ENCODE measurements at regions not wholly inside any gene's neighbourhood (a gene's known extent, or its start where the extent isn't known, plus 50 kb on each side); places are given as distances from the start of the nearest gene placed in this dataset.
"Not testable (repeated sequence)": the region's sequence is repeated elsewhere in the genome, so short reads cannot be mapped to it uniquely, and the experiment has no call there.

DNA sequence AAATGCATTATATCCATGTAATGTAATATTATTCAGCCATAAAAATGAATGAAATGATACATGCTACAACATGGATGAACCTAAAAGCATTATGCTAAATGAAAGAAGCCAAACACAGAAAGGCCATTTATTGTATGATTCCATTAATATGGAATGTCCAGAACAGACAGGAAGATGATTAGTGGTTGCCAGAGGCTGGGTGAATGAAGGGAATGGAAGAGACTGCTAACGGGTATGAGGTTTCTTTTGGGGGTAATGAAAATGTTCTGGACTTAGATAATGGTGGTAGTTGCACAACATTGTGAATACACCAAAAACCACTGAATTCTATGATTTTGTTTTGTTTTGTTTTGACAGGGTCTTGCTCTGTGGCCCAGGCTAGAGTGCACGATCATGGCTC is 61.6 kb upstream of the MAP4 start:
- Histone ChIP-seq H3K9me3 (no peaks in the 10 kb centered on the region), H3K27me3 (no peaks in the 10 kb centered on the region), H3K4me3 (no peak overlapping the region), H3K27ac (no peak overlapping the region), H3K4me1 (peaks cover 0 to 38% (median 24%) of the 10 kb centered on the region in 4 donors), H3K36me3 (no peaks in the 10 kb centered on the region)
- intact Hi-C loops (cut with DNase I): no loop called here
- DNase-seq: no peak
- TF ChIP-seq POLR2A (IDR thresholded peaks at IDR 0.05): no peak
- TF ChIP-seq EP300 (IDR thresholded peaks at IDR 0.05): no peak
- TF ChIP-seq, protein P1, sequence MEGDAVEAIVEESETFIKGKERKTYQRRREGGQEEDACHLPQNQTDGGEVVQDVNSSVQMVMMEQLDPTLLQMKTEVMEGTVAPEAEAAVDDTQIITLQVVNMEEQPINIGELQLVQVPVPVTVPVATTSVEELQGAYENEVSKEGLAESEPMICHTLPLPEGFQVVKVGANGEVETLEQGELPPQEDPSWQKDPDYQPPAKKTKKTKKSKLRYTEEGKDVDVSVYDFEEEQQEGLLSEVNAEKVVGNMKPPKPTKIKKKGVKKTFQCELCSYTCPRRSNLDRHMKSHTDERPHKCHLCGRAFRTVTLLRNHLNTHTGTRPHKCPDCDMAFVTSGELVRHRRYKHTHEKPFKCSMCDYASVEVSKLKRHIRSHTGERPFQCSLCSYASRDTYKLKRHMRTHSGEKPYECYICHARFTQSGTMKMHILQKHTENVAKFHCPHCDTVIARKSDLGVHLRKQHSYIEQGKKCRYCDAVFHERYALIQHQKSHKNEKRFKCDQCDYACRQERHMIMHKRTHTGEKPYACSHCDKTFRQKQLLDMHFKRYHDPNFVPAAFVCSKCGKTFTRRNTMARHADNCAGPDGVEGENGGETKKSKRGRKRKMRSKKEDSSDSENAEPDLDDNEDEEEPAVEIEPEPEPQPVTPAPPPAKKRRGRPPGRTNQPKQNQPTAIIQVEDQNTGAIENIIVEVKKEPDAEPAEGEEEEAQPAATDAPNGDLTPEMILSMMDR (IDR thresholded peaks at IDR 0.05): no peak
- no peak for TF ChIP-seq POLR2AphosphoS5 (IDR thresholded peaks at IDR 0.05)
- WGBS, 2 donors: 85 to 86% methylated on average over 2 of the region's 2 CpGs

DNA sequence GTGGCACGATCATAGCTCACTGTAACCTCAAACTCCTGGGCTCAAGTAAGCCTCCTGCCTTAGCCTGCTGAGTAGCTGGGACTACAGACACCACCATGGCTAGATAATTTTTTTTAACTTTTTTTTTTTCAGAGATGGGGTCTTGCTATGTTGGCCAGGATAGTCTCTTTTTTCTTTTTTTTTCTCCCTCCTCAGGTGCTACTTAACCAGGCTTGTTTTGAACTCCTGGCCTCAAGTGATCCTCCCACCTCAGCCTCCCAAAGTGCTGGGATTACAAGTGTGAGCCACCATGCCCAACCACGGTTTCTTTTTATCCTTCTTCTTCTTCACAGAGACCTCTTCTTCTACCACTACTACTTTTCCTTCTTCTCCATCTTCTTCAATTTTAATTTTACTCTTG is 53.8 kb upstream of the MAP4 start:
- Histone ChIP-seq H3K4me3 (no peak overlapping the region), H3K27me3 (no peaks in the 10 kb centered on the region), H3K27ac (no peak overlapping the region), H3K9me3 (no peaks in the 10 kb centered on the region), H3K36me3 (no peaks in the 10 kb centered on the region), H3K4me1 (peaks cover 0 to 62% (median 42%) of the 10 kb centered on the region in 4 donors)
- intact Hi-C loops (cut with DNase I): no loop called here
- DNase-seq: no peak
- WGBS, 2 donors: 95 to 98% methylated on average over 2 of the region's 2 CpGs
- TF ChIP-seq POLR2AphosphoS5 (IDR thresholded peaks at IDR 0.05) (no peak), EP300 (IDR thresholded peaks at IDR 0.05) (no peak), POLR2A (IDR thresholded peaks at IDR 0.05) (no peak)
- TF ChIP-seq, protein P1 (IDR thresholded peaks at IDR 0.05): no peak

DNA sequence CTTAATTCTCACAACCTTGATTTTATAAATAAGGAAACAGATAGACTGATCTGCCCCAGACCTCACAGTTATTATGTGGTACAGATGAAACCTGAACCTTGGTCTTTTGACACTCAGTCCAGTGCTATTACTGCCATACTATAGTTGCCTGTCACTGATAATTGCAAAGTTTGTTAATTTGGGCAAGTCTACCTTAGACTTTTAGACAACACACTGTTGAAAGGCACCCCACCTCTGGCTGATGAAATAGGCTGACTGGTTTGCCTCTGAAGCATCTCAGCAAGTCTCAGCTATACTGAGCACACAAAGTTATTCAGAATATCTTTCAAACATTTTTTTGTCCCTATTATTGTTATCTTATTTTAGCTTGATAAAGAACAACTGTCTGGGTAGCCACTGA is 53.1 kb upstream of the MAP4 start:
- no peaks in the 10 kb centered on the region for H3K9me3 ChIP-seq
- no peaks in the 10 kb centered on the region for H3K27me3 ChIP-seq
- H3K27ac ChIP-seq: no peak overlapping the region
- no peaks in the 10 kb centered on the region for H3K36me3 ChIP-seq
- H3K4me1 ChIP-seq: peaks cover 0 to 65% (median 49%) of the 10 kb centered on the region in 4 donors
- no peak overlapping the region for H3K4me3 ChIP-seq
- intact Hi-C loops (cut with DNase I): no loop called here
- DNase-seq: no peak
- TF ChIP-seq POLR2AphosphoS5 (IDR thresholded peaks at IDR 0.05) (no peak), POLR2A (IDR thresholded peaks at IDR 0.05) (no peak), EP300 (IDR thresholded peaks at IDR 0.05) (no peak)
- TF ChIP-seq, protein P1 (IDR thresholded peaks at IDR 0.05): no peak

DNA sequence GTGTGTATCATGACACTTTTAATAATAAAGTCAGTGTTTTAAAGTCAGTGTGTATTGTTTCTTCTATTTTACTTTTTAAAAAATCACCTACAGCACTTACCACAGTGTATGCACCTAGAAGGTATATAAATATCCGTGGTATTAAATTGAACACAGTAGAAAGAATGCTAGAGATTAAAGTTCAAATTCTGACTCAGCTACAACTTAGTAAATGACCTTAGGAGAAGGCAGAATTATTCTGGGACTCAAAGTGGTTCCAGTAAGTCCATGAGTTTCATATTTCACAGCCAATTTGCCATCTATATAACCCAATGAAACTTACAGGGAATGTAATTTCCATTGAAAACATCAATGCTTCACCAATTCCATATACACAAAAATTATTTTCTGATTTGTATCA is 52.7 kb upstream of the MAP4 start:
- Histone ChIP-seq H3K36me3 (no peaks in the 10 kb centered on the region), H3K27ac (no peak overlapping the region), H3K9me3 (no peaks in the 10 kb centered on the region), H3K4me1 (peaks cover 0 to 69% (median 53%) of the 10 kb centered on the region in 4 donors), H3K4me3 (no peak overlapping the region), H3K27me3 (no peaks in the 10 kb centered on the region)
- TF ChIP-seq, protein P1 (IDR thresholded peaks at IDR 0.05): no peak
- TF ChIP-seq POLR2A (IDR thresholded peaks at IDR 0.05) (no peak), POLR2AphosphoS5 (IDR thresholded peaks at IDR 0.05) (no peak), EP300 (IDR thresholded peaks at IDR 0.05) (no peak)
- 40 to 73% methylated on average over 1 of the region's 1 CpG for WGBS, 2 donors
- no peak for DNase-seq
- intact Hi-C loops (cut with DNase I): no loop called here

DNA sequence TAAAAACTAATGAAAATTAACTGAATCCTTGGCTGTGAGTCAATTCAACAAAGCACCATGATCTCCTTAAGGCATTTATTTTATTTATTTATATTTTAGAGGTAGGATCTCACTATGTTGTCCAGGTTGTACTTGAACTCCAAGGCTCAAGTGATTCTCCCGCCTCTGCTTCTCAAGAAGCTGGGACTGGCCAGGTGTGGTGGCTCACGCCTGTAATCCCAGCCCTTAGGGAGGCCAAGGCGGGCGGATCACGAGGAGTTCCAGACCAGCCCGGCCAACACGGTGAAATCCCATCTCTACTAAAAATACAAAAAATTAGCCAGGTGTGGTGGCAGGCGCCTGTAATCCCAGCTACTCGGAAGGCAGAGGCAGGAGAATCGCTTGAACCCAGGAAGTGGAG is 52.1 kb upstream of the MAP4 start:
- intact Hi-C loops (cut with DNase I): not testable (repeated sequence)
- peaks cover 0 to 72% (median 55%) of the 10 kb centered on the region in 4 donors for H3K4me1 ChIP-seq
- 97 to 98% methylated on average over 10 of the region's 10 CpGs for WGBS, 2 donors

More for the DNA sequence above, 52.1 kb upstream of the MAP4 start:
- H3K9me3 ChIP-seq, H3K36me3 ChIP-seq, H3K4me3 ChIP-seq, H3K27me3 ChIP-seq, H3K27ac ChIP-seq, DNase-seq: not testable (repeated sequence)

All from sigmoid colon (tissue), 6 donors.